Transverse colon (tissue), 4 donors: ENCODE measurements at regions not wholly inside any gene's neighbourhood (a gene's known extent, or its start where the extent isn't known, plus 50 kb on each side); places are given as distances from the start of the nearest gene placed in this dataset.

Source experiments
- DNase-seq: peaks from one replicate; pipeline ENCODE4 v3.0.0-alpha.2; 2019
- H3K27ac ChIP-seq, 4 donors: fragments of 200-600 bp; sonication (generic); 2 replicates each; pipeline ENCODE4 v1.5.1; 2016 to 2018; ENCODE audit warnings: inconsistent platforms in 4 of 4
- H3K27me3 ChIP-seq: fragments of 200-600 bp; sonication (generic); 2 replicates; pipeline ENCODE4 v1.5.1; 2017; ENCODE audit warnings: inconsistent platforms
- H3K36me3 ChIP-seq, 4 donors: fragments of 200-600 bp; sonication (generic); 2 replicates each; pipeline ENCODE4 v1.5.1; 2017 to 2019; ENCODE audit warnings: inconsistent platforms in 4 of 4
- H3K4me1 ChIP-seq, 4 donors: fragments of 200-600 bp; sonication (generic); 2 replicates each; pipeline ENCODE4 v1.5.1; 2017 to 2020; ENCODE audit warnings: inconsistent platforms in 4 of 4
- H3K4me3 ChIP-seq, 4 donors: fragments of 200-600 bp; sonication (generic); 1 replicate in 1 of 4; 2 replicates in 3 of 4; pipeline versions ENCODE4 v1.5.1 to v1.6.1; 2017 to 2019; ENCODE audit warnings: inconsistent platforms in 4 of 4
- H3K9me3 ChIP-seq, 2 donors: fragments of 200-600 bp; sonication (generic); 2 replicates each; pipeline ENCODE4 v1.5.1; 2017 to 2019; ENCODE audit warnings: inconsistent platforms in 2 of 2
- CTCF ChIP-seq, 5 experiments: fragments of 200-600 bp in 3 of 5; fragments of 450-650 bp in 2 of 5; sonication (generic) in 3 of 5; IDR thresholded peaks; 1 replicate in 2 of 5; 2 replicates in 3 of 5; pipeline ENCODE4 v1.5.1; 2016 to 2017; ENCODE audit warnings: antibody characterized with exemption in 5 of 5, inconsistent platforms in 3 of 5, mild to moderate bottlenecking in 2 of 5, moderate library complexity in 1 of 5
- EP300 ChIP-seq: sonication (generic); formaldehyde crosslinking; IDR thresholded peaks from one replicate; pipeline ENCODE4 v1.6.1; 2017; ENCODE audit warnings: antibody characterized with exemption, low read depth
- POLR2A ChIP-seq: fragments of 450-650 bp; IDR thresholded peaks from one replicate; pipeline ENCODE4 v1.6.1; 2016; ENCODE audit warnings: antibody characterized with exemption, mild to moderate bottlenecking, moderate library complexity
- POLR2AphosphoS5 ChIP-seq, 3 donors: sonication (generic); formaldehyde crosslinking; IDR thresholded peaks; one replicate each; pipeline ENCODE4 v1.6.1; 2016; ENCODE audit warnings: antibody characterized with exemption in 3 of 3
- WGBS, 2 donors: methylation state at CpG; one replicate each; pipeline ENCODE4 v1.1.5; 2018; ENCODE audit warnings: low coverage in 1 of 2; 5-methylcytosine and 5-hydroxymethylcytosine counted together
- in situ Hi-C, 4 donors: fragments of 200-750 bp; cut with MboI; loops; one replicate each; pipeline versions ENCODE4 v1.15.0 to v1.15.1; 2017; ENCODE audit warnings: low sequenced_read_pairs in 3 of 4, low pct_ligation_motif_present in 1 of 4, low pct_unique_long_range_greater_than_20kb in 1 of 4
- intact Hi-C: fragments of 100-400 bp; cut with DNase I; formaldehyde crosslinking; loops from one replicate; pipeline ENCODE4 v1.15.1; 2023; ENCODE audit warnings: low total_unique reads

GRCh38 chr17:72049914-72050313 is 70.9 kb upstream of the SOX9 start:
- 83% methylated on average over 2 of the region's 2 CpGs for WGBS, 2 donors
- no peaks in the 10 kb centered on the region for H3K36me3 ChIP-seq
- no peaks in the 10 kb centered on the region for H3K4me1 ChIP-seq
- intact Hi-C loops (no loop called here), in situ Hi-C loops (no loop called here)
- H3K9me3 ChIP-seq = no peaks in the 10 kb centered on the region
- DNase-seq = no peak
- H3K27ac ChIP-seq = no peak overlapping the region
- no peak for TF ChIP-seq POLR2A
- no peak overlapping the region for H3K4me3 ChIP-seq
- H3K27me3 ChIP-seq = peaks cover 4% of the 10 kb centered on the region

- intact Hi-C loops (no loop called here), in situ Hi-C loops (no loop called here)
- no peaks in the 10 kb centered on the region for H3K36me3 ChIP-seq
- 58% methylated on average over 4 to 11 of the region's 11 CpGs for whole genome bisulfite sequencing, 2 donors
- H3K4me1 ChIP-seq = no peaks in the 10 kb centered on the region
- DNase-seq = no peak
- H3K27ac ChIP-seq = no peak overlapping the region
- no peak overlapping the region for H3K4me3 ChIP-seq
- H3K27me3 ChIP-seq = peaks cover 4% of the 10 kb centered on the region
- no peaks in the 10 kb centered on the region for H3K9me3 ChIP-seq
- TF ChIP-seq POLR2AphosphoS5 (IDR thresholded peaks at IDR 0.05) = no peak
- no peak for TF ChIP-seq EP300
- no peak for TF ChIP-seq POLR2A
- no peak for TF ChIP-seq CTCF (IDR thresholded peaks at IDR 0.05)
Observed at GRCh38 chr17:72053036-72053435, 67.8 kb upstream of the SOX9 start.

GRCh38 chr17:72053449-72053848 is 67.4 kb upstream of the SOX9 start:
- 20 to 51% methylated on average over 1 to 12 of the region's 12 CpGs for WGBS, 2 donors
- Histone ChIP-seq H3K36me3 (no peaks in the 10 kb centered on the region), H3K27ac (no peak overlapping the region), H3K4me1 (no peaks in the 10 kb centered on the region), H3K4me3 (no peak overlapping the region), H3K9me3 (no peaks in the 10 kb centered on the region), H3K27me3 (peaks cover 4% of the 10 kb centered on the region)
- no peak for DNase-seq
- intact Hi-C loops (no loop called here), in situ Hi-C loops (no loop called here)
- TF ChIP-seq POLR2AphosphoS5 (IDR thresholded peaks at IDR 0.05) = no peak

- Histone ChIP-seq H3K27ac (no peak overlapping the region), H3K4me3 (no peak overlapping the region), H3K9me3 (no peaks in the 10 kb centered on the region), H3K4me1 (no peaks in the 10 kb centered on the region), H3K27me3 (peaks cover 4% of the 10 kb centered on the region), H3K36me3 (no peaks in the 10 kb centered on the region)
- WGBS, 2 donors = 67 to 91% methylated on average over 1 to 4 of the region's 4 CpGs
- DNase-seq = no peak
- in situ Hi-C loops = no loop called here
- intact Hi-C loops = no loop called here
- no peak for TF ChIP-seq EP300
Observed at GRCh38 chr17:72056155-72056554, 64.7 kb upstream of the SOX9 start.

GRCh38 chr17:72056727-72057290 is 64.0 kb upstream of the SOX9 start:
- in situ Hi-C loops = no loop called here
- no peak overlapping the region for H3K4me3 ChIP-seq
- no peak for TF ChIP-seq EP300
- no peak for TF ChIP-seq POLR2AphosphoS5 (IDR thresholded peaks at IDR 0.05)
- no peak for TF ChIP-seq CTCF (IDR thresholded peaks at IDR 0.05)
- no peak for TF ChIP-seq POLR2A
- no peak overlapping the region for H3K27ac ChIP-seq
- WGBS, 2 donors = 64% methylated on average over 3 of the region's 3 CpGs; no CpG with 5 or more reads in 1 of the 2 donors
- H3K27me3 ChIP-seq = peaks cover 4% of the 10 kb centered on the region
- H3K36me3 ChIP-seq = no peaks in the 10 kb centered on the region
- no peaks in the 10 kb centered on the region for H3K9me3 ChIP-seq
- intact Hi-C loops = no loop called here
- no peak for DNase-seq
- no peaks in the 10 kb centered on the region for H3K4me1 ChIP-seq

GRCh38 chr17:72060084-72060483 is 60.7 kb upstream of the SOX9 start:
- in situ Hi-C loops (no loop called here), intact Hi-C loops (no loop called here)
- DNase-seq = no peak
- Histone ChIP-seq H3K36me3 (no peaks in the 10 kb centered on the region), H3K27ac (no peak overlapping the region), H3K9me3 (no peaks in the 10 kb centered on the region), H3K27me3 (no peaks in the 10 kb centered on the region), H3K4me3 (no peak overlapping the region), H3K4me1 (no peaks in the 10 kb centered on the region)
- TF ChIP-seq EP300 (no peak), POLR2A (no peak), CTCF (IDR thresholded peaks at IDR 0.05) (no peak), POLR2AphosphoS5 (IDR thresholded peaks at IDR 0.05) (no peak)
- 50 to 80% methylated on average over 1 of the region's 1 CpG for WGBS, 2 donors
